GM12878 (cell line): ENCODE measurements at regions not wholly inside any gene's neighbourhood (a gene's known extent, or its start where the extent isn't known, plus 50 kb on each side); places are given as distances from the start of the nearest gene placed in this dataset.

Source experiments
- ATAC-seq: fragments of 200-7000 bp; cut with Tn5 transposase; 3 replicates; pipeline ENCODE4 v1.9.1; 2020; ENCODE audit warnings: mild to moderate bottlenecking, moderate library complexity
- BruUV-seq: library from RNA; stranded (reverse); fragments of 400-500 nt; replicated peaks from 2 replicates; lab custom pipeline; 2021; lab: Mats Ljungman, UMichigan
- CTCF ChIA-PET: fragments of 300-600 bp; sonication (Branson Sonifier 250); formaldehyde crosslinking; extraction: SDS; loops from one replicate; lab custom pipeline; 2021; ENCODE audit warnings: inconsistent platforms; lab: Yijun Ruan, JAX
- POLR2A ChIA-PET: fragments of 350-600 bp; formaldehyde crosslinking; extraction: SDS; loops from one replicate; lab custom pipeline; 2021; ENCODE audit warnings: inconsistent platforms; lab: Charles Lee
- RAD21 ChIA-PET: fragments of 300-600 bp; sonication (Branson Sonifier 250); formaldehyde crosslinking; loops from one replicate; lab custom pipeline; 2023; ENCODE audit warnings: antibody characterized with exemption; ENCODE audit not compliant: unreplicated experiment; lab: Charles Lee
- SMC1A ChIA-PET: fragments of 300-600 bp; sonication (Branson Sonifier 250); formaldehyde crosslinking; loops from one replicate; lab custom pipeline; 2023; ENCODE audit not compliant: unreplicated experiment, uncharacterized antibody; lab: Charles Lee
- DNase-seq: peaks from one replicate; pipeline ENCODE4 v3.0.0-alpha.2; 2011; ENCODE audit warnings: low read depth, low spot score
- FAIRE-seq: peaks from 3 replicates; lab custom pipeline; 2011; peaks lifted over from hg19 to GRCh38; lab: Jason Lieb, UNC
- H2AFZ ChIP-seq: 2 replicates; pipeline ENCODE4 v1.6.0; 2011; ENCODE audit warnings: low read depth, low read length, control low read depth; ENCODE audit not compliant: control insufficient read depth
- H3K27ac ChIP-seq: 2 replicates; pipeline ENCODE4 v1.5.1; 2011; ENCODE audit warnings: control low read depth; ENCODE audit not compliant: control insufficient read depth, insufficient read depth
- H3K27me3 ChIP-seq, 2 experiments: replicated peaks in 1 of 2; 2 replicates each; pipeline versions ENCODE4 v1.6.0 to v1.6.1; 2011; ENCODE audit warnings: low read length in 1 of 2; ENCODE audit not compliant: control insufficient read depth in 2 of 2, insufficient read depth in 2 of 2
- H3K36me3 ChIP-seq, 2 experiments: 2 replicates each; pipeline ENCODE4 v1.5.1; 2011; ENCODE audit warnings: low read length in 1 of 2; ENCODE audit not compliant: control insufficient read depth in 2 of 2, insufficient read depth in 2 of 2
- H3K4me1 ChIP-seq: 2 replicates; pipeline ENCODE4 v1.6.1; 2011; ENCODE audit warnings: mild to moderate bottlenecking, low read length, moderate library complexity, mixed read lengths; ENCODE audit not compliant: control insufficient read depth, insufficient read depth
- H3K4me2 ChIP-seq: 2 replicates; pipeline ENCODE4 v1.6.0; 2011; ENCODE audit warnings: control low read depth; ENCODE audit not compliant: control insufficient read depth, insufficient read depth
- H3K4me3 ChIP-seq: fragments of 200-600 bp; sonication (generic); 2 replicates; pipeline ENCODE4 v1.5.1; 2016
- H3K79me2 ChIP-seq: 2 replicates; pipeline ENCODE4 v1.6.0; 2011; ENCODE audit warnings: low read length; ENCODE audit not compliant: control insufficient read depth, insufficient read depth
- H3K9ac ChIP-seq: 2 replicates; pipeline ENCODE4 v1.8.0; 2011; ENCODE audit warnings: low read length, control low read depth, mixed read lengths; ENCODE audit not compliant: control insufficient read depth, insufficient read depth
- H3K9me3 ChIP-seq: replicated peaks from 3 replicates; pipeline ENCODE4 v1.5.1; 2011; ENCODE audit warnings: mild to moderate bottlenecking, low read length; ENCODE audit not compliant: control insufficient read depth, insufficient read depth
- H4K20me1 ChIP-seq: 2 replicates; pipeline ENCODE4 v1.6.0; 2011; ENCODE audit not compliant: control insufficient read depth, insufficient read depth
- ATF2 ChIP-seq: IDR thresholded peaks from 2 replicates; pipeline ENCODE4 v1.6.1; 2012; ENCODE audit warnings: low read length, inconsistent platforms
- ATF3 ChIP-seq: IDR thresholded peaks from 2 replicates; pipeline ENCODE4 v1.6.1; 2011; ENCODE audit warnings: low read depth, mild to moderate bottlenecking, low read length, moderate library complexity, borderline replicate concordance; ENCODE audit errors: extremely low read depth
- BHLHE40 ChIP-seq, 2 experiments: fragments of 450-650 bp in 1 of 2; IDR thresholded peaks; 2 replicates each; pipeline ENCODE4 v1.6.1; 2011 to 2017; ENCODE audit warnings: low read depth in 2 of 2, borderline replicate concordance in 1 of 2, improper control_type of control experiment in 1 of 2, low read length in 1 of 2, mild to moderate bottlenecking in 1 of 2
- BMI1 ChIP-seq: fragments of 450-650 bp; IDR thresholded peaks from 2 replicates; pipeline ENCODE4 v1.6.1; 2016; ENCODE audit warnings: mild to moderate bottlenecking, moderate library complexity, borderline replicate concordance
- CBX5 ChIP-seq: sonication (generic); IDR thresholded peaks from 2 replicates; pipeline ENCODE4 v1.6.1; 2016; ENCODE audit warnings: low read depth, moderate library complexity, mild to moderate bottlenecking, inconsistent platforms
- EGR1 ChIP-seq, 2 experiments: IDR thresholded peaks; 1 replicate in 1 of 2; 2 replicates in 1 of 2; pipeline ENCODE4 v1.6.1; 2011 to 2012; ENCODE audit warnings: low read depth in 2 of 2, low read length in 2 of 2, borderline replicate concordance in 1 of 2, mild to moderate bottlenecking in 1 of 2, moderate library complexity in 1 of 2
- GATAD2B ChIP-seq: fragments of 450-650 bp; conservative IDR thresholded peaks from 2 replicates; pipeline ENCODE4 v1.6.1; 2017; ENCODE audit warnings: low read depth, mild to moderate bottlenecking, moderate library complexity
- IKZF1 ChIP-seq: fragments of 450-650 bp; conservative IDR thresholded peaks from 2 replicates; pipeline ENCODE4 v1.6.1; 2017; ENCODE audit warnings: antibody characterized with exemption, mild to moderate bottlenecking
- NFYB ChIP-seq: IDR thresholded peaks from 2 replicates; pipeline ENCODE4 v1.6.1; 2011; ENCODE audit warnings: low read depth, mild to moderate bottlenecking, low read length, improper control_type of control experiment, moderate library complexity; ENCODE audit not compliant: insufficient read depth
- SP1 ChIP-seq: IDR thresholded peaks from one replicate; pipeline ENCODE4 v1.6.1; 2011; ENCODE audit warnings: low read depth, low read length
- YY1 ChIP-seq: IDR thresholded peaks from 2 replicates; pipeline ENCODE4 v1.6.1; 2011; ENCODE audit warnings: low read depth, mild to moderate bottlenecking, low read length
- ZSCAN29 ChIP-seq: fragments of 450-650 bp; IDR thresholded peaks from 2 replicates; pipeline ENCODE4 v1.6.1; 2017; ENCODE audit warnings: mild to moderate bottlenecking, moderate library complexity
- WGBS: methylation state at CpG from one replicate; pipeline ENCODE4 v1.1.6; 2016; ENCODE audit warnings: low lambda C conversion rate; ENCODE audit not compliant: insufficient replicate concordance, insufficient coverage; ENCODE audit errors: missing lambda C conversion rate; 5-methylcytosine and 5-hydroxymethylcytosine counted together
- in situ Hi-C: fragments of 300-500 bp; cut with MboI; formaldehyde crosslinking; loops from 9 replicates; pipeline ENCODE4 v1.14.3; 2018; ENCODE audit warnings: mixed read lengths
- intact Hi-C: fragments of 100-400 bp; cut with micrococcal nuclease; formaldehyde crosslinking; loops from one replicate; pipeline ENCODE4 v1.14.2; 2022; ENCODE audit not compliant: unreplicated experiment
- TF ChIP-seq, protein P1 (sequence below): IDR thresholded peaks from 2 replicates; pipeline ENCODE4 v1.6.1; 2011; ENCODE audit warnings: borderline replicate concordance, low read depth, mild to moderate bottlenecking, moderate library complexity, mixed read lengths, low read length; ENCODE audit not compliant: insufficient read depth; ENCODE audit errors: extremely low read length
- TF ChIP-seq, protein P2 (sequence below): fragments of 450-650 bp; IDR thresholded peaks from 2 replicates; pipeline ENCODE4 v1.6.1; 2017; ENCODE audit warnings: borderline replicate concordance

- TF ChIP-seq, protein P1, sequence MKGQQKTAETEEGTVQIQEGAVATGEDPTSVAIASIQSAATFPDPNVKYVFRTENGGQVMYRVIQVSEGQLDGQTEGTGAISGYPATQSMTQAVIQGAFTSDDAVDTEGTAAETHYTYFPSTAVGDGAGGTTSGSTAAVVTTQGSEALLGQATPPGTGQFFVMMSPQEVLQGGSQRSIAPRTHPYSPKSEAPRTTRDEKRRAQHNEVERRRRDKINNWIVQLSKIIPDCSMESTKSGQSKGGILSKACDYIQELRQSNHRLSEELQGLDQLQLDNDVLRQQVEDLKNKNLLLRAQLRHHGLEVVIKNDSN = no peak
- TF ChIP-seq SP1 = no peak
- no peak for TF ChIP-seq GATAD2B
- TF ChIP-seq NFYB = no peak
- no peak for TF ChIP-seq CBX5
- no peak for TF ChIP-seq ZSCAN29
- TF ChIP-seq ATF3 = no peak
- TF ChIP-seq YY1 = no peak
Observed at GRCh38 chr14:61968207-61968606, 206.0 kb downstream of the SNAPC1 start (continued).

GRCh38 chr14:61972711-61973110 is 210.5 kb downstream of the SNAPC1 start:
- ChIA-PET RAD21 (no interaction called here), CTCF (interaction anchor here (0.7 to 1.8 kb wide), 3 partner anchors 15 to 154 kb away, joined by 3 to 4 read pairs (median 3); no protein-coding TSS in a partner anchor), POLR2A (no interaction called here), SMC1A (interaction anchor here (0.8 kb wide), 1 partner anchor 48 kb away, joined by 3 read pairs; no protein-coding TSS in a partner anchor)
- in situ Hi-C loops (no loop called here), intact Hi-C loops (no loop called here)
- no peaks in the 10 kb centered on the region for H3K79me2 ChIP-seq
- H3K9ac ChIP-seq = no peak overlapping the region
- no peak overlapping the region for H3K27ac ChIP-seq
- H2AFZ ChIP-seq = no peak overlapping the region
- WGBS = 17% methylated on average over 3 of the region's 3 CpGs
- DNase-seq (no peak), ATAC-seq (no peak), FAIRE-seq (no peak)
- H3K27me3 ChIP-seq = no peaks in the 10 kb centered on the region
- TF ChIP-seq NFYB (no peak), ATF2 (no peak), EGR1 (IDR thresholded peaks at IDR 0.05; ENCODE audit: borderline replicate concordance in 1 of 2, low read depth in 2 of 2, low read length in 2 of 2) (no peak), BHLHE40 (IDR thresholded peaks at IDR 0.05; ENCODE audit: borderline replicate concordance in 1 of 2, low read depth in 2 of 2, low read length in 1 of 2) (no peak), IKZF1 (no peak), BMI1 (no peak)
- TF ChIP-seq, protein P2, sequence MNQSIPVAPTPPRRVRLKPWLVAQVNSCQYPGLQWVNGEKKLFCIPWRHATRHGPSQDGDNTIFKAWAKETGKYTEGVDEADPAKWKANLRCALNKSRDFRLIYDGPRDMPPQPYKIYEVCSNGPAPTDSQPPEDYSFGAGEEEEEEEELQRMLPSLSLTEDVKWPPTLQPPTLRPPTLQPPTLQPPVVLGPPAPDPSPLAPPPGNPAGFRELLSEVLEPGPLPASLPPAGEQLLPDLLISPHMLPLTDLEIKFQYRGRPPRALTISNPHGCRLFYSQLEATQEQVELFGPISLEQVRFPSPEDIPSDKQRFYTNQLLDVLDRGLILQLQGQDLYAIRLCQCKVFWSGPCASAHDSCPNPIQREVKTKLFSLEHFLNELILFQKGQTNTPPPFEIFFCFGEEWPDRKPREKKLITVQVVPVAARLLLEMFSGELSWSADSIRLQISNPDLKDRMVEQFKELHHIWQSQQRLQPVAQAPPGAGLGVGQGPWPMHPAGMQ = no peak
- H3K4me3 ChIP-seq = no peak overlapping the region
- BruUV-seq = no TSS peak
- no peak overlapping the region for H3K4me2 ChIP-seq
- H4K20me1 ChIP-seq = no peaks in the 10 kb centered on the region
- H3K4me1 ChIP-seq = no peaks in the 10 kb centered on the region
- H3K9me3 ChIP-seq = no peaks in the 10 kb centered on the region; the same call in 2 of the 3 replicates
- H3K36me3 ChIP-seq = no peaks in the 10 kb centered on the region
